ENCODE measurements at regions not wholly inside any gene's neighbourhood (a gene's known extent, or its start where the extent isn't known, plus 50 kb on each side); places are given as distances from the start of the nearest gene placed in this dataset.

GRCh38 chr17:71283486-71283885, 837.3 kb upstream of the SOX9 start:
- no peak for DNase-seq (ENCODE audit: extremely low spot score in 2 of 2)
- intact Hi-C loops (cut with DNase I), result no loop called here
- H3K4me1 ChIP-seq, result no peaks in the 10 kb centered on the region
- H3K9me3 ChIP-seq, result no peaks in the 10 kb centered on the region
- no peaks in the 10 kb centered on the region for H3K27me3 ChIP-seq
- TF ChIP-seq POLR2A (IDR thresholded peaks at IDR 0.05) (no peak), POLR2AphosphoS5 (IDR thresholded peaks at IDR 0.05; ENCODE audit: insufficient read depth in 1 of 2, low read depth in 1 of 2) (no peak), CTCF (IDR thresholded peaks at IDR 0.05) (no peak)
- H3K27ac ChIP-seq, result no peak overlapping the region
- H3K36me3 ChIP-seq, result no peaks in the 10 kb centered on the region
- H3K4me3 ChIP-seq, result no peak overlapping the region

- no peaks in the 10 kb centered on the region for H3K9me3 ChIP-seq
- intact Hi-C loops (cut with DNase I), result no loop called here
- H3K27ac ChIP-seq, result no peak overlapping the region
- DNase-seq (ENCODE audit: extremely low spot score in 2 of 2), result no peak
- H3K4me3 ChIP-seq, result no peak overlapping the region
- H3K4me1 ChIP-seq, result no peaks in the 10 kb centered on the region
- TF ChIP-seq CTCF (IDR thresholded peaks at IDR 0.05) (no peak), POLR2AphosphoS5 (IDR thresholded peaks at IDR 0.05; ENCODE audit: insufficient read depth in 1 of 2, low read depth in 1 of 2) (no peak), POLR2A (IDR thresholded peaks at IDR 0.05) (no peak)
- H3K36me3 ChIP-seq, result no peaks in the 10 kb centered on the region
- no peaks in the 10 kb centered on the region for H3K27me3 ChIP-seq
Measured at GRCh38 chr17:71284032-71284755, 836.6 kb upstream of the SOX9 start.

- Histone ChIP-seq H3K9me3 (no peaks in the 10 kb centered on the region), H3K36me3 (no peaks in the 10 kb centered on the region), H3K27ac (no peak overlapping the region), H3K4me1 (no peaks in the 10 kb centered on the region), H3K27me3 (no peaks in the 10 kb centered on the region), H3K4me3 (no peak overlapping the region)
- TF ChIP-seq CTCF (IDR thresholded peaks at IDR 0.05) (no peak), POLR2AphosphoS5 (IDR thresholded peaks at IDR 0.05; ENCODE audit: insufficient read depth in 1 of 2, low read depth in 1 of 2) (no peak), POLR2A (IDR thresholded peaks at IDR 0.05) (no peak)
- intact Hi-C loops (cut with DNase I), result no loop called here
- no peak for DNase-seq (ENCODE audit: extremely low spot score in 2 of 2)
Measured at GRCh38 chr17:71286625-71287024, 834.2 kb upstream of the SOX9 start.

GRCh38 chr17:71287071-71287823, 833.6 kb upstream of the SOX9 start:
- intact Hi-C loops (cut with DNase I), result no loop called here
- Histone ChIP-seq H3K27ac (no peak overlapping the region), H3K9me3 (no peaks in the 10 kb centered on the region), H3K36me3 (no peaks in the 10 kb centered on the region), H3K27me3 (no peaks in the 10 kb centered on the region), H3K4me1 (no peaks in the 10 kb centered on the region), H3K4me3 (no peak overlapping the region)
- DNase-seq (ENCODE audit: extremely low spot score in 2 of 2), result no peak
- TF ChIP-seq CTCF (IDR thresholded peaks at IDR 0.05), result no peak
- TF ChIP-seq POLR2A (IDR thresholded peaks at IDR 0.05), result no peak
- no peak for TF ChIP-seq POLR2AphosphoS5 (IDR thresholded peaks at IDR 0.05; ENCODE audit: insufficient read depth in 1 of 2, low read depth in 1 of 2)

- no peaks in the 10 kb centered on the region for H3K27me3 ChIP-seq
- no peak overlapping the region for H3K27ac ChIP-seq
- TF ChIP-seq POLR2AphosphoS5 (IDR thresholded peaks at IDR 0.05; ENCODE audit: insufficient read depth in 1 of 2, low read depth in 1 of 2), result no peak
- TF ChIP-seq POLR2A (IDR thresholded peaks at IDR 0.05), result no peak
- no peak for TF ChIP-seq CTCF (IDR thresholded peaks at IDR 0.05)
- intact Hi-C loops (cut with DNase I), result no loop called here
- DNase-seq (ENCODE audit: extremely low spot score in 2 of 2), result no peak
- no peaks in the 10 kb centered on the region for H3K36me3 ChIP-seq
- H3K4me1 ChIP-seq, result no peaks in the 10 kb centered on the region
- H3K4me3 ChIP-seq, result no peak overlapping the region
- no peaks in the 10 kb centered on the region for H3K9me3 ChIP-seq
Measured at GRCh38 chr17:71292006-71292405, 828.8 kb upstream of the SOX9 start.

Data from vagina (tissue), 2 donors.